ENCODE measurements at regions not wholly inside any gene's neighbourhood (a gene's known extent, or its start where the extent isn't known, plus 50 kb on each side); places are given as distances from the start of the nearest gene placed in this dataset.

- TF ChIP-seq POLR2A (IDR thresholded peaks at IDR 0.05) = no peak
- TF ChIP-seq, protein P1, sequence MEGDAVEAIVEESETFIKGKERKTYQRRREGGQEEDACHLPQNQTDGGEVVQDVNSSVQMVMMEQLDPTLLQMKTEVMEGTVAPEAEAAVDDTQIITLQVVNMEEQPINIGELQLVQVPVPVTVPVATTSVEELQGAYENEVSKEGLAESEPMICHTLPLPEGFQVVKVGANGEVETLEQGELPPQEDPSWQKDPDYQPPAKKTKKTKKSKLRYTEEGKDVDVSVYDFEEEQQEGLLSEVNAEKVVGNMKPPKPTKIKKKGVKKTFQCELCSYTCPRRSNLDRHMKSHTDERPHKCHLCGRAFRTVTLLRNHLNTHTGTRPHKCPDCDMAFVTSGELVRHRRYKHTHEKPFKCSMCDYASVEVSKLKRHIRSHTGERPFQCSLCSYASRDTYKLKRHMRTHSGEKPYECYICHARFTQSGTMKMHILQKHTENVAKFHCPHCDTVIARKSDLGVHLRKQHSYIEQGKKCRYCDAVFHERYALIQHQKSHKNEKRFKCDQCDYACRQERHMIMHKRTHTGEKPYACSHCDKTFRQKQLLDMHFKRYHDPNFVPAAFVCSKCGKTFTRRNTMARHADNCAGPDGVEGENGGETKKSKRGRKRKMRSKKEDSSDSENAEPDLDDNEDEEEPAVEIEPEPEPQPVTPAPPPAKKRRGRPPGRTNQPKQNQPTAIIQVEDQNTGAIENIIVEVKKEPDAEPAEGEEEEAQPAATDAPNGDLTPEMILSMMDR (IDR thresholded peaks at IDR 0.05) = no peak
These were observed 329.2 kb downstream of the PCNX1 start for GRCh38 chr14:71236487-71236886.

Measured in right lobe of liver (tissue), 4 donors.